Smooth muscle cell (in vitro differentiated cells): ENCODE measurements at regions not wholly inside any gene's neighbourhood (a gene's known extent, or its start where the extent isn't known, plus 50 kb on each side); places are given as distances from the start of the nearest gene placed in this dataset. TPM values are rescaled to one million over a fixed set of nuclear protein-coding genes. Genes with fewer than 3 reads are reported as not detected.

Experiments used
- DNase-seq: peaks from one replicate; lab custom pipeline; 2025; ENCODE audit not compliant: unreplicated experiment; lab: John Stamatoyannopoulos, UW
- H2AFZ ChIP-seq: fragments of 200-600 bp; sonication (generic); 2 replicates; pipeline ENCODE4 v1.6.0; 2016; ENCODE audit warnings: antibody characterized with exemption, low read depth, mild to moderate bottlenecking
- H3F3A ChIP-seq: fragments of 200-600 bp; sonication (generic); 2 replicates; pipeline ENCODE4 v1.6.0; 2017; ENCODE audit warnings: antibody characterized with exemption, low read depth
- H3K27ac ChIP-seq: fragments of 200-600 bp; sonication (generic); 2 replicates; pipeline ENCODE4 v1.5.1; 2016; ENCODE audit warnings: low read depth, mild to moderate bottlenecking
- H3K27me3 ChIP-seq: fragments of 200-600 bp; sonication (generic); 2 replicates; pipeline ENCODE4 v1.6.1; 2016; ENCODE audit warnings: low read depth, mild to moderate bottlenecking
- H3K36me3 ChIP-seq: fragments of 200-600 bp; sonication (generic); 2 replicates; pipeline ENCODE4 v1.5.1; 2016; ENCODE audit warnings: low read depth
- H3K4me1 ChIP-seq: fragments of 200-600 bp; sonication (generic); 2 replicates; pipeline ENCODE4 v1.5.1; 2016; ENCODE audit warnings: low read depth
- H3K4me2 ChIP-seq: fragments of 200-600 bp; sonication (generic); 2 replicates; pipeline ENCODE4 v1.6.0; 2016; ENCODE audit warnings: mild to moderate bottlenecking
- H3K4me3 ChIP-seq: fragments of 200-600 bp; sonication (generic); 2 replicates; pipeline ENCODE4 v1.5.1; 2016; ENCODE audit warnings: mild to moderate bottlenecking
- H3K79me2 ChIP-seq: fragments of 200-600 bp; sonication (generic); 2 replicates; pipeline ENCODE4 v1.6.0; 2016; ENCODE audit warnings: low read depth, mild to moderate bottlenecking
- H3K9ac ChIP-seq: fragments of 200-600 bp; sonication (generic); 2 replicates; pipeline ENCODE4 v1.6.0; 2016; ENCODE audit warnings: low read depth
- H3K9me3 ChIP-seq: fragments of 200-600 bp; sonication (generic); replicated peaks from 2 replicates; pipeline ENCODE4 v1.5.1; 2016; ENCODE audit warnings: low read depth
- H4K20me1 ChIP-seq: fragments of 200-600 bp; sonication (generic); 2 replicates; pipeline ENCODE4 v1.6.0; 2016; ENCODE audit warnings: low read depth
- WGBS: methylation state at CpG from one replicate; pipeline ENCODE4 v1.1.7; 2016; ENCODE audit warnings: low lambda C conversion rate; 5-methylcytosine and 5-hydroxymethylcytosine counted together
- small RNA-seq: library from RNA; depleted of rRNA; stranded (forward); fragments of <200 nt; gene quantifications from one replicate; pipeline ENCODE3, GENCODE V24; 2014
- TF ChIP-seq, protein P1 (sequence below): fragments of 200-600 bp; sonication (generic); IDR thresholded peaks from 2 replicates; pipeline ENCODE4 v1.5.1; 2017; ENCODE audit warnings: borderline replicate concordance, mild to moderate bottlenecking, antibody characterized with exemption; ENCODE audit not compliant: insufficient read depth, poor library complexity, severe bottlenecking

DNA sequence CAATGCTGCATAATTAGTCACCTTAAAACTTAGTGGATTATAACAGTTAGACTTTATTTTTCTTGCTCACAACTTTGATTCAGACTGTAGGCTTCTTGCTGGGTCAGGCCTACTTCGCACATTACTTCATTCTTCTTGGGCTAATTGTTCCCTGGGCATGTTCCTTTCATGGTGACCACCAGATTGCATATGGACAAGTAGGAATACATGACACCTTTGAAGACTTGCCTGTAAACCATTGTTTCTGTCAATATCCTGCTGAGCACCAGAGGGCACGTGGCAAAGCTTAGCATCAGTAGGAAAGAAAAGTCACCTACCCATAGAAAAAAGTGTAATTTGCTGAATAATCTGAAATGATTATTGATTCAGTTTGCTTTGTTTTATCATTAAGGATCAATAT lies 54.3 kb upstream of the ROBO1 start:
- DNase-seq, result no peak
- no peaks in the 10 kb centered on the region for H3F3A ChIP-seq
- H3K9me3 ChIP-seq, result no peaks in the 10 kb centered on the region
- no peak overlapping the region for H3K9ac ChIP-seq
- H3K4me2 ChIP-seq, result no peak overlapping the region
- H3K4me3 ChIP-seq, result no peak overlapping the region
- H2AFZ ChIP-seq, result no peak overlapping the region
- H4K20me1 ChIP-seq, result no peaks in the 10 kb centered on the region
- H3K36me3 ChIP-seq, result no peaks in the 10 kb centered on the region
- H3K27me3 ChIP-seq, result no peaks in the 10 kb centered on the region
- TF ChIP-seq, protein P1, sequence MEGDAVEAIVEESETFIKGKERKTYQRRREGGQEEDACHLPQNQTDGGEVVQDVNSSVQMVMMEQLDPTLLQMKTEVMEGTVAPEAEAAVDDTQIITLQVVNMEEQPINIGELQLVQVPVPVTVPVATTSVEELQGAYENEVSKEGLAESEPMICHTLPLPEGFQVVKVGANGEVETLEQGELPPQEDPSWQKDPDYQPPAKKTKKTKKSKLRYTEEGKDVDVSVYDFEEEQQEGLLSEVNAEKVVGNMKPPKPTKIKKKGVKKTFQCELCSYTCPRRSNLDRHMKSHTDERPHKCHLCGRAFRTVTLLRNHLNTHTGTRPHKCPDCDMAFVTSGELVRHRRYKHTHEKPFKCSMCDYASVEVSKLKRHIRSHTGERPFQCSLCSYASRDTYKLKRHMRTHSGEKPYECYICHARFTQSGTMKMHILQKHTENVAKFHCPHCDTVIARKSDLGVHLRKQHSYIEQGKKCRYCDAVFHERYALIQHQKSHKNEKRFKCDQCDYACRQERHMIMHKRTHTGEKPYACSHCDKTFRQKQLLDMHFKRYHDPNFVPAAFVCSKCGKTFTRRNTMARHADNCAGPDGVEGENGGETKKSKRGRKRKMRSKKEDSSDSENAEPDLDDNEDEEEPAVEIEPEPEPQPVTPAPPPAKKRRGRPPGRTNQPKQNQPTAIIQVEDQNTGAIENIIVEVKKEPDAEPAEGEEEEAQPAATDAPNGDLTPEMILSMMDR, result no peak
- no peaks in the 10 kb centered on the region for H3K79me2 ChIP-seq
- no peak overlapping the region for H3K27ac ChIP-seq
- no peaks in the 10 kb centered on the region for H3K4me1 ChIP-seq
- 68% methylated on average over 2 of the region's 2 CpGs for WGBS

DNA sequence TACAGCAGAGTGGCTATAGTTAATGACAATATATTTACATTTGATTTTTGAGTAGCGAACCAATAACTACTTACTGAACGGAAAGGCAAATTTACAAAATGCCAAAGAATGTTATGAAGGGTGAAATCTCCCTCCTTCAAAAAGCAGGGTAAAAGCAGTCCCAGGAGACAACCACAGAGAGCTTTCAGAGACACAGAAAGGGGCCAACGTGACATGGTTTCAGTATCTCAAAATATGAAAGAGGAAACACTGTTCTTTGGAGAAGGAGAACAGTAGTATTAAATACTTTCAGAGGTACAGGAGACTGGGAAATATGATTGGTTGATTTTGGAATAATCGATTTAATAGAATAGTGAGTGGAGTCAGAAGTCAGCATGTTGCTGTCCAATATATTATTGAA lies 52.3 kb upstream of the ROBO1 start:
- Histone ChIP-seq H3K36me3 (no peaks in the 10 kb centered on the region), H3K4me1 (no peaks in the 10 kb centered on the region), H3K27me3 (no peaks in the 10 kb centered on the region), H4K20me1 (no peaks in the 10 kb centered on the region), H3K9me3 (no peaks in the 10 kb centered on the region), H3K4me3 (no peak overlapping the region), H3K4me2 (no peak overlapping the region), H3F3A (no peaks in the 10 kb centered on the region), H3K9ac (no peak overlapping the region), H3K27ac (no peak overlapping the region), H2AFZ (no peak overlapping the region), H3K79me2 (no peaks in the 10 kb centered on the region)
- WGBS, result 73% methylated on average over 4 of the region's 4 CpGs
- TF ChIP-seq, protein P1, result no peak
- no peak for DNase-seq

DNA sequence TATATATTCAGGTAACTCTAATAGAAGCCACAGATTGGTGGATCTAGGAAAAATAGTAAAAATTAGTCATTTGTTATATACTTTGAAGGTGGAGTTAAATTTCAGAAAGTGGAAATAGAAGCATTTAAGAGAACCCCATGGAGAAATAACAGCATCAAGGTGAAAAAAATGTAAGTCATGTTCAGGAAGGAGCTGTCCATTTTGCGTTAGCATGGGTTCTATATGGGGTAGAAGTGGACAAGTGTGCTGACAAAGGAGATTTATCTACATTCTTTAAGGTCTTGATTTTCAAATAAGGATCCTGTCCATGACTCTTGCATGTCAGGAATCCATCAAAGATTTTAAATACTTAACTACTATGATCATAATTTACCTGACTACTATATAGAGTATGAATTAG lies 50.2 kb upstream of the ROBO1 start:
- Histone ChIP-seq H3K9ac (no peak overlapping the region), H3K36me3 (no peaks in the 10 kb centered on the region), H3F3A (no peaks in the 10 kb centered on the region), H3K4me2 (no peak overlapping the region), H3K4me1 (no peaks in the 10 kb centered on the region), H3K79me2 (no peaks in the 10 kb centered on the region), H3K27me3 (no peaks in the 10 kb centered on the region), H3K27ac (no peak overlapping the region), H4K20me1 (no peaks in the 10 kb centered on the region), H3K9me3 (no peaks in the 10 kb centered on the region), H3K4me3 (no peak overlapping the region), H2AFZ (no peak overlapping the region)
- no peak for DNase-seq
- 87% methylated on average over 1 of the region's 1 CpG for WGBS
- TF ChIP-seq, protein P1, result no peak

Small RNA genes in the stretch of these regions (small RNA-seq; reads per million reads assigned to genes)
- not detected for gene AC108740.1
